CD4-positive, alpha-beta T cell (primary cell): ENCODE measurements at regions not wholly inside any gene's neighbourhood (a gene's known extent, or its start where the extent isn't known, plus 50 kb on each side); places are given as distances from the start of the nearest gene placed in this dataset.
"Not testable (repeated sequence)": the region's sequence is repeated elsewhere in the genome, so short reads cannot be mapped to it uniquely, and the experiment has no call there.

ENCODE experiments used
- ATAC-seq: fragments of 200-7000 bp; cut with Tn5 transposase; one replicate; pipeline ENCODE4 v1.10.0; 2022; ENCODE audit warnings: mild to moderate bottlenecking; ENCODE audit not compliant: poor library complexity
- CTCF ChIA-PET: fragments of 350-600 bp; sonication (Branson Sonifier 250); formaldehyde crosslinking; loops from one replicate; lab custom pipeline; 2021; ENCODE audit warnings: antibody characterized with exemption, inconsistent platforms; lab: Charles Lee
- POLR2A ChIA-PET: fragments of 350-600 bp; sonication (Branson Sonifier 250); formaldehyde crosslinking; loops from one replicate; lab custom pipeline; 2021; ENCODE audit warnings: antibody characterized with exemption, inconsistent platforms; lab: Charles Lee
- DNase-seq, 14 experiments: peaks; one replicate each; pipeline ENCODE4 v3.0.0-alpha.2; 2013 to 2020; ENCODE audit warnings: mixed read lengths in 2 of 14
- H3K27ac ChIP-seq, 2 donors: one replicate each; pipeline versions ENCODE4 v1.5.1 to v1.7.0; 2013; ENCODE audit warnings: low read length in 2 of 2, low read depth in 1 of 2, mild to moderate bottlenecking in 1 of 2
- H3K27me3 ChIP-seq, 2 experiments: 1 replicate in 1 of 2; 2 replicates in 1 of 2; pipeline versions ENCODE4 v1.6.1 to v1.7.0; 2013; ENCODE audit warnings: low read length in 2 of 2, control low read depth in 1 of 2, mild to moderate bottlenecking in 1 of 2, moderate library complexity in 1 of 2; ENCODE audit not compliant: insufficient read depth in 2 of 2, control insufficient read depth in 1 of 2
- H3K36me3 ChIP-seq: one replicate; pipeline ENCODE4 v1.6.1; 2013; ENCODE audit warnings: low read length, control low read depth; ENCODE audit not compliant: insufficient read depth
- H3K4me1 ChIP-seq: one replicate; pipeline ENCODE4 v1.6.1; 2013; ENCODE audit warnings: low read length, control low read depth; ENCODE audit not compliant: insufficient read depth
- H3K4me3 ChIP-seq: one replicate; pipeline ENCODE4 v1.5.1; 2013; ENCODE audit warnings: mild to moderate bottlenecking, low read length, moderate library complexity
- H3K9me3 ChIP-seq, 2 experiments: 1 replicate in 1 of 2; 2 replicates in 1 of 2; pipeline versions ENCODE4 v1.6.1 to v1.7.0; 2013; ENCODE audit warnings: low read length in 2 of 2, mild to moderate bottlenecking in 2 of 2, control low read depth in 1 of 2, moderate library complexity in 1 of 2; ENCODE audit not compliant: control insufficient read depth in 1 of 2, insufficient read depth in 1 of 2
- H3K27ac Mint-ChIP-seq: one replicate; pipeline ENCODE4 v1.8.0; 2020; ENCODE audit warnings: mixed read lengths
- H3K27me3 Mint-ChIP-seq: one replicate; pipeline ENCODE4 v1.8.0; 2021; ENCODE audit warnings: mixed read lengths
- H3K36me3 Mint-ChIP-seq: one replicate; pipeline ENCODE4 v1.8.0; 2021; ENCODE audit warnings: low read depth, mixed read lengths
- H3K4me1 Mint-ChIP-seq: one replicate; pipeline ENCODE4 v1.8.0; 2021; ENCODE audit warnings: low read depth, mixed read lengths
- H3K4me3 Mint-ChIP-seq: one replicate; pipeline ENCODE4 v1.8.0; 2020; ENCODE audit warnings: mild to moderate bottlenecking, mixed read lengths
- H3K9me3 Mint-ChIP-seq: one replicate; pipeline ENCODE4 v1.8.0; 2020; ENCODE audit warnings: mixed read lengths
- CTCF ChIP-seq: fragments of 200-600 bp; IDR thresholded peaks from one replicate; pipeline ENCODE4 v1.8.0; 2022; ENCODE audit warnings: antibody characterized with exemption, mild to moderate bottlenecking
- intact Hi-C, 2 experiments: fragments of 100-400 bp; cut with DNase I in 1 of 2; cut with micrococcal nuclease in 1 of 2; formaldehyde crosslinking; loops; one replicate each; pipeline versions ENCODE4 v1.15.1 to v1.9.0; 2023 to 2025; cut with DNase I, micrococcal nuclease

- DNase-seq (no peak), ATAC-seq (no peak)
- Histone ChIP-seq H3K4me3 (no peak overlapping the region), H3K36me3 (no peaks in the 10 kb centered on the region), H3K4me1 (no peaks in the 10 kb centered on the region), H3K27me3 (no peaks in the 10 kb centered on the region), H3K27ac (no peak overlapping the region), H3K9me3 (peaks cover 0 to 20% of the 10 kb centered on the region in 2 experiments)
- H3K9me3 Mint-ChIP-seq, result peaks cover 2% of the 10 kb centered on the region
- no peaks in the 10 kb centered on the region for H3K4me1 Mint-ChIP-seq
- POLR2A ChIA-PET, result no interaction called here
- intact Hi-C loops, result no loop called here
- no peak overlapping the region for H3K4me3 Mint-ChIP-seq
- no peaks in the 10 kb centered on the region for H3K27me3 Mint-ChIP-seq
- TF ChIP-seq CTCF, result no peak
- CTCF ChIA-PET, result no interaction called here
- H3K27ac Mint-ChIP-seq, result no peak overlapping the region
- H3K36me3 Mint-ChIP-seq, result no peaks in the 10 kb centered on the region
Observed at GRCh38 chr7:69105981-69106380, 492.3 kb upstream of the AUTS2 start.

- H3K27me3 Mint-ChIP-seq, H3K36me3 Mint-ChIP-seq, H3K4me1 Mint-ChIP-seq, CTCF ChIA-PET, H3K27ac ChIP-seq, ATAC-seq, H3K27ac Mint-ChIP-seq, H3K4me3 Mint-ChIP-seq, POLR2A ChIA-PET, H3K4me3 ChIP-seq, intact Hi-C loops, H3K36me3 ChIP-seq, H3K4me1 ChIP-seq, DNase-seq, H3K27me3 ChIP-seq, H3K9me3 Mint-ChIP-seq: not testable (repeated sequence)
- peaks cover 0 to 16% of the 10 kb centered on the region in 2 experiments for H3K9me3 ChIP-seq
Observed at GRCh38 chr7:69106449-69106848, 491.8 kb upstream of the AUTS2 start.

- H3K4me1 ChIP-seq, H3K27ac Mint-ChIP-seq, H3K4me3 ChIP-seq, intact Hi-C loops, H3K36me3 Mint-ChIP-seq, ATAC-seq, H3K27me3 ChIP-seq, H3K27ac ChIP-seq, CTCF ChIA-PET, H3K36me3 ChIP-seq, H3K4me3 Mint-ChIP-seq, H3K4me1 Mint-ChIP-seq, H3K27me3 Mint-ChIP-seq, POLR2A ChIA-PET, DNase-seq, H3K9me3 Mint-ChIP-seq: not testable (repeated sequence)
- H3K9me3 ChIP-seq, result peaks cover 0 to 15% of the 10 kb centered on the region in 2 experiments
Observed at GRCh38 chr7:69106946-69107345, 491.3 kb upstream of the AUTS2 start.

GRCh38 chr7:69108097-69108496, 490.2 kb upstream of the AUTS2 start:
- H3K27ac Mint-ChIP-seq, result no peak overlapping the region
- ATAC-seq (no peak), DNase-seq (no peak)
- Histone ChIP-seq H3K9me3 (peaks cover 0 to 8% of the 10 kb centered on the region in 2 experiments), H3K4me1 (no peaks in the 10 kb centered on the region), H3K36me3 (no peaks in the 10 kb centered on the region), H3K27me3 (no peaks in the 10 kb centered on the region), H3K27ac (no peak overlapping the region), H3K4me3 (no peak overlapping the region)
- no peak for TF ChIP-seq CTCF
- no peaks in the 10 kb centered on the region for H3K4me1 Mint-ChIP-seq
- intact Hi-C loops, result no loop called here
- ChIA-PET POLR2A (no interaction called here), CTCF (no interaction called here)
- peaks cover 2% of the 10 kb centered on the region for H3K9me3 Mint-ChIP-seq
- H3K27me3 Mint-ChIP-seq, result no peaks in the 10 kb centered on the region
- H3K36me3 Mint-ChIP-seq, result no peaks in the 10 kb centered on the region
- no peak overlapping the region for H3K4me3 Mint-ChIP-seq
